Mucosa of descending colon (tissue), 3 donors: ENCODE measurements at regions not wholly inside any gene's neighbourhood (a gene's known extent, or its start where the extent isn't known, plus 50 kb on each side); places are given as distances from the start of the nearest gene placed in this dataset.

Source experiments
- ATAC-seq: fragments of 200-7000 bp; cut with Tn5 transposase; one replicate; pipeline ENCODE4 v1.9.1; 2020; ENCODE audit warnings: mild to moderate bottlenecking, moderate library complexity
- DNase-seq, 3 donors: peaks; one replicate each; pipeline ENCODE4 v3.0.0-alpha.2; 2020
- H3K36me3 ChIP-seq: fragments of 200-600 bp; one replicate; pipeline ENCODE4 v1.8.0; 2021; ENCODE audit warnings: low read depth, mild to moderate bottlenecking
- H3K4me1 ChIP-seq: fragments of 200-600 bp; one replicate; pipeline ENCODE4 v1.8.0; 2021; ENCODE audit warnings: low read depth, mild to moderate bottlenecking
- H3K4me3 ChIP-seq: fragments of 200-600 bp; one replicate; pipeline ENCODE4 v1.8.0; 2021; ENCODE audit warnings: mild to moderate bottlenecking
- H3K9me3 ChIP-seq: fragments of 200-600 bp; one replicate; pipeline ENCODE4 v1.8.0; 2021; ENCODE audit warnings: mild to moderate bottlenecking
- CTCF ChIP-seq: fragments of 200-600 bp; IDR thresholded peaks from one replicate; pipeline ENCODE4 v1.8.0; 2022; ENCODE audit warnings: antibody characterized with exemption, mild to moderate bottlenecking
- intact Hi-C, 2 donors: fragments of 100-400 bp; cut with DNase I in 1 of 2; cut with micrococcal nuclease in 1 of 2; formaldehyde crosslinking; loops; one replicate each; pipeline versions ENCODE4 v1.11.0 to v1.11.1; 2022; cut with DNase I, micrococcal nuclease
- donor health status: DM: no; HTN: no; CAD: no; lungs with moderate emphysema.
- donor health status: DM: no; HTN: no; CAD: no.
- donor health status: DM: no; HTN: yes; CAD: no.

DNA sequence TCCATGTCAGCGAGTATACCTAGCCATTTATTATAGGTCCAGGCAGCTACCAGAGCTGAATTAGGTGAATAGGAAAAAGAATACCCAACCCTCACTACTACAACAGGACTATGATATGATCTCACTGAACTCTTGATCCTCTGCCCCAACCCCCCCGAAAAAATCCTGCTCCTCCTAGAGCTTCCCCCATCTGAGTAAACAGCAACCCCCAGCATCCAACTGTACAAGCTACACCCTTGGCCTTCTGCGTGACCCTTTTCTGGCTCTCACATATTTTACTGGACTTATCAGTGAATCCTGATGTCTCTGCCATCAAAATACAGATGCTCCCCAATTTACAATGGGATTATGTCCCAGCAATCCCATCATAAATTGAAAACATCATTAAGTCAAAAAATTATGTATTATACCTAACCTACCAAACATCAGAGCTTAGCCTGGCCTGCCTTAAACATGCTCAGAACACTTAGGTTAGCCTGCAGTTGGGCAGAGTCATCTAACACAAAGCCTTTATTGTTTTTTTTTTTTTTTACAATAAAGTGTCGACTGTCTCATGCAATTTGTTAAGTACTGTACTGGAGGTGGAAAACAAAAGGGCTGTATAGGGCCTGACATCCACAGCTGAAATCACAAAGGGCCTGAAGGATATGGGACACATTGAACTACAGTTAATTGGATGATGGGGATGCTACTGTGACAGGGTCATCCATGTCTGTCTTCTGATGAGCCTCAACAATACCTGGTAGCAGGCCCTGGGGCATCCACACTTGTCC lies 128.9 kb upstream of the ERCC6L2 start:
- DNase-seq = no peak
- ATAC-seq = no peak
- H3K4me3 ChIP-seq = no peak overlapping the region
- no peak for TF ChIP-seq CTCF
- intact Hi-C loops = no loop called here
- no peaks in the 10 kb centered on the region for H3K4me1 ChIP-seq
- no peaks in the 10 kb centered on the region for H3K9me3 ChIP-seq
- no peaks in the 10 kb centered on the region for H3K36me3 ChIP-seq

GRCh38 chr9:95742821-95743220 lies 132.7 kb upstream of the ERCC6L2 start:
- DNase-seq = no peak
- no peak for TF ChIP-seq CTCF
- intact Hi-C loops = no loop called here
- no peaks in the 10 kb centered on the region for H3K4me1 ChIP-seq
- no peaks in the 10 kb centered on the region for H3K9me3 ChIP-seq
- no peak overlapping the region for H3K4me3 ChIP-seq
- ATAC-seq = no peak
- H3K36me3 ChIP-seq = no peaks in the 10 kb centered on the region

DNA sequence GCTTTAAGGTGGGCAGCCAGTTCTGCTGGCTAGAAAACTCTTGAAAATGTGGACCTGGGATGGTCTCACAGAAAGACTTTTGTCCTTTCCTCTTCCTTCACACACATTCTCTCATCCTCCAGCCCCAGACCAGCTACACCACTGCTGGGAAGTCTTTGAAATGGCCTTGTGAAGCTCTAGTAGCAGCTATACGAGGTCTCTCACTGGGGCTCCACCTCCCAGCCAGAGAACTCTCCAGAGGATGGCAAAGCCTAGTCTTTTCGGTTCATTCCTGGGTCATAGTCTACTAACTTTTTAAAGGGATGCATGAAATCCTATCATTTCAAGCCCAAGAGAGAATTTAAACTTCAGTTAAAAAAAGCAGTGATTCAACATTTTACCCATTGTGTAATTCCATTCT lies 133.9 kb upstream of the ERCC6L2 start:
- no peaks in the 10 kb centered on the region for H3K4me1 ChIP-seq
- intact Hi-C loops = no loop called here

DNA sequence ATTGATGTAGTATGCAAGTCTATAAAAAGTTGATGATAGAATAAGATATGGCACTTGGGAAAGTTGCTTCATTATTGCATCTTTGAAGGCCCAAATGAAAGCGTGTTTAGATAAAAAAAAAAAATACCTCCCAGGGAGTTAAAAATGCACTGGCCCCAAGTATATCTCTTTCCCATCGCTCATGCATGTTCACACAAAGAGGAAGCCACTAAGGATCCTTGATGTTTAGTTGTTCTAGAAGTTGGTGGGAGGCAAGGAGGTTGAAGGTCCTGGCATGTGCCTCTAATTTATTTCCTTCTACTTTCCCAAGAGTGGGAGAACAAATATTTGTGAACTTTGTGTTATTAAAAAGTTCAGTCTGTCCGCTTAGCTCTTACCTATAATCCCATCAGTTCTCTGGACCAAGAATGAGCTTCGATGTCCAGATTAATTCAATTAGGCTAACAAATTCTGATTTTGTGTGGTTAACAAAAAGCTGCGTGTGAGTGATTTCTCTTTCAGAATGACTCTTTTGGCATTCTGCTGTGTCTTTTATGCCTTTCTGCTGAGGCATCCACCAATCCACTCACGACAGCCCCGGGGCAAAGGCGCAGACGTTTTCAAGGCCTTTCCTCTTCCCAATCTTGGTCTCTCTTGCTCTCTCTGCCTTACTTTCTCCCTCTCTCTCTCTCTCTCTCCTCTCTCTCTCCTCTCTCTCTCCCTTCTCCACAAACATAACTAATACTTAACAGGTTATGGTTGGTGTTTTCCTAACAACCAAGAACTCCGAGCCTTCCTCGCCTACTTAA lies 135.1 kb upstream of the ERCC6L2 start:
- DNase-seq (no peak), ATAC-seq (no peak)
- intact Hi-C loops = no loop called here
- Histone ChIP-seq H3K36me3 (no peaks in the 10 kb centered on the region), H3K4me3 (no peak overlapping the region), H3K9me3 (no peaks in the 10 kb centered on the region), H3K4me1 (no peaks in the 10 kb centered on the region)
- TF ChIP-seq CTCF = no peak

More for the DNA sequence above, 133.9 kb upstream of the ERCC6L2 start:
- no peak overlapping the region for H3K4me3 ChIP-seq
- ATAC-seq (no peak), DNase-seq (no peak)
- H3K9me3 ChIP-seq = no peaks in the 10 kb centered on the region
- H3K36me3 ChIP-seq = no peaks in the 10 kb centered on the region
- TF ChIP-seq CTCF = no peak

DNA sequence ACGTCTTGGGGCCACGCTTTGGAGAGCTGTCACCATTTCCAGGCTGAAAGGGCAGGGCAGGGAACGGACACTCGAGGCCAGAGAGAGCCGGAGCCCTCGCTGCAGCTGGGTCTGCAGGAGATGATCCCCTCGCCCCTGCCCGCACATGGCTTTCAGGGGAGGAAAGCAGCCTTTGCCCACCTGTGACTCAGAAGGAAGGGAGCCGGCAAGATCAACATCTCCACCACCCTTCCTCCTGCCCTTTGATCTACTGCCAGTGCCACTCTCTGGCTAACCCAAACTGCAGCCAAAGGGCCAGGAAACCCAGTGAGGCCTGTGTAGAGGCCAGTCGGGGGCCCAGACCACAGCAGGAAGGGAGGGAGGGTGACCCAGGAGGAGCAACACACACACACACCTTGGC lies 137.1 kb upstream of the ERCC6L2 start:
- no peak for TF ChIP-seq CTCF
- Histone ChIP-seq H3K9me3 (no peaks in the 10 kb centered on the region), H3K4me1 (no peaks in the 10 kb centered on the region), H3K36me3 (no peaks in the 10 kb centered on the region), H3K4me3 (no peak overlapping the region)
- ATAC-seq = peak; percentile 19
- DNase-seq = no peak
- intact Hi-C loops = no loop called here
